ENCODE measurements at regions not wholly inside any gene's neighbourhood (a gene's known extent, or its start where the extent isn't known, plus 50 kb on each side); places are given as distances from the start of the nearest gene placed in this dataset.

GRCh38 chr2:446963-447530, 159.2 kb upstream of the ALKAL2 start:
- no peak for DNase-seq (ENCODE audit: low read depth)
- no peak overlapping the region for H3K4me3 ChIP-seq (ENCODE audit: low read depth, low read length)
- no peak for TF ChIP-seq CTCF (IDR thresholded peaks at IDR 0.05; ENCODE audit: insufficient read depth, low read depth, low read length, missing control alignments)

- H3K4me3 ChIP-seq (ENCODE audit: low read depth, low read length), result no peak overlapping the region
- TF ChIP-seq CTCF (IDR thresholded peaks at IDR 0.05; ENCODE audit: insufficient read depth, low read depth, low read length, missing control alignments), result no peak
- DNase-seq (ENCODE audit: low read depth), result no peak
Observed at GRCh38 chr2:446303-446874, 158.5 kb upstream of the ALKAL2 start.

- no peak overlapping the region for H3K4me3 ChIP-seq (ENCODE audit: low read depth, low read length)
- TF ChIP-seq CTCF (IDR thresholded peaks at IDR 0.05; ENCODE audit: insufficient read depth, low read depth, low read length, missing control alignments), result no peak
Observed at GRCh38 chr2:445896-446295, 158.0 kb upstream of the ALKAL2 start.

GRCh38 chr2:444937-445884, 157.3 kb upstream of the ALKAL2 start:
- no peak for TF ChIP-seq CTCF (IDR thresholded peaks at IDR 0.05; ENCODE audit: insufficient read depth, low read depth, low read length, missing control alignments)
- no peak for DNase-seq (ENCODE audit: low read depth)
- H3K4me3 ChIP-seq (ENCODE audit: low read depth, low read length), result no peak overlapping the region

More at GRCh38 chr2:445896-446295, 158.0 kb upstream of the ALKAL2 start:
- DNase-seq (ENCODE audit: low read depth), result no peak

GRCh38 chr2:443741-444140, 155.8 kb upstream of the ALKAL2 start:
- no peak overlapping the region for H3K4me3 ChIP-seq (ENCODE audit: low read depth, low read length)
- no peak for TF ChIP-seq CTCF (IDR thresholded peaks at IDR 0.05; ENCODE audit: insufficient read depth, low read depth, low read length, missing control alignments)
- DNase-seq (ENCODE audit: low read depth), result no peak

- no peak for TF ChIP-seq CTCF (IDR thresholded peaks at IDR 0.05; ENCODE audit: insufficient read depth, low read depth, low read length, missing control alignments)
- no peak overlapping the region for H3K4me3 ChIP-seq (ENCODE audit: low read depth, low read length)
- DNase-seq (ENCODE audit: low read depth), result no peak
Observed at GRCh38 chr2:443216-443615, 155.3 kb upstream of the ALKAL2 start.
